HUES48 (cell line): ENCODE measurements at regions not wholly inside any gene's neighbourhood (a gene's known extent, or its start where the extent isn't known, plus 50 kb on each side); places are given as distances from the start of the nearest gene placed in this dataset.

Experiments
- H3K27ac ChIP-seq: one replicate; pipeline ENCODE4 v1.7.0; 2013; ENCODE audit warnings: low read depth, low read length, inconsistent platforms
- H3K27me3 ChIP-seq: 2 replicates; pipeline ENCODE4 v1.6.1; 2013; ENCODE audit warnings: mild to moderate bottlenecking, low read length; ENCODE audit not compliant: control insufficient read depth, insufficient read depth
- H3K36me3 ChIP-seq: 2 replicates; pipeline ENCODE4 v1.6.1; 2013; ENCODE audit warnings: low read length; ENCODE audit not compliant: control insufficient read depth, insufficient read depth
- H3K4me1 ChIP-seq: 2 replicates; pipeline ENCODE4 v1.6.1; 2013; ENCODE audit warnings: mild to moderate bottlenecking, low read length; ENCODE audit not compliant: control insufficient read depth, insufficient read depth
- H3K4me3 ChIP-seq: 2 replicates; pipeline ENCODE4 v1.5.1; 2013; ENCODE audit warnings: mild to moderate bottlenecking, low read depth, low read length
- H3K9ac ChIP-seq: 2 replicates; pipeline ENCODE4 v1.6.1; 2013; ENCODE audit warnings: mild to moderate bottlenecking, low read depth, low read length, moderate library complexity
- H3K9me3 ChIP-seq: 2 replicates; pipeline ENCODE4 v1.6.1; 2013; ENCODE audit warnings: low read length; ENCODE audit not compliant: control insufficient read depth, insufficient read depth

- no peak overlapping the region for H3K9ac ChIP-seq
- no peaks in the 10 kb centered on the region for H3K4me1 ChIP-seq
- H3K27ac ChIP-seq, result no peak overlapping the region
- no peaks in the 10 kb centered on the region for H3K9me3 ChIP-seq
- H3K27me3 ChIP-seq, result no peaks in the 10 kb centered on the region
- H3K4me3 ChIP-seq, result no peak overlapping the region
- no peaks in the 10 kb centered on the region for H3K36me3 ChIP-seq
Observed at GRCh38 chr10:128950159-128950915, 516.7 kb upstream of the MGMT start.

DNA sequence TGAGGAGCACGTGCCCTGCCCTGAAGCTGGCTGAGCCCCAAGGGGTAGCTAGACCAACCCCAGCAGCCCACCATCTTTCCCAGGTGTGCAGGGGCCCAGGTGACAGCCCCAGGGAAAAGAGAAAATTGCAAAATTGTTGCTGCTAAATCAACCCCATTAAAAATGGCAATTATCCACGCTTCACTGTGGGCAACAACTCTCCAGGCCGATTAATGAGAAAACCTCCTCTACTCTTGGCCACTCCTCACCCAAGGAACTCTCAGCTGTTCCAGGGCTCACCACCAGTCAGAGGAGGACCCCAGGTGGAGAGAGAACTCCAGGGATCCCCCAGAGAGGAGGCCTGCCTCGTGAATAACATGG, 516.1 kb upstream of the MGMT start:
- Histone ChIP-seq H3K36me3 (no peaks in the 10 kb centered on the region), H3K4me1 (no peaks in the 10 kb centered on the region), H3K27me3 (no peaks in the 10 kb centered on the region), H3K4me3 (no peak overlapping the region), H3K27ac (no peak overlapping the region), H3K9ac (no peak overlapping the region), H3K9me3 (no peaks in the 10 kb centered on the region)

DNA sequence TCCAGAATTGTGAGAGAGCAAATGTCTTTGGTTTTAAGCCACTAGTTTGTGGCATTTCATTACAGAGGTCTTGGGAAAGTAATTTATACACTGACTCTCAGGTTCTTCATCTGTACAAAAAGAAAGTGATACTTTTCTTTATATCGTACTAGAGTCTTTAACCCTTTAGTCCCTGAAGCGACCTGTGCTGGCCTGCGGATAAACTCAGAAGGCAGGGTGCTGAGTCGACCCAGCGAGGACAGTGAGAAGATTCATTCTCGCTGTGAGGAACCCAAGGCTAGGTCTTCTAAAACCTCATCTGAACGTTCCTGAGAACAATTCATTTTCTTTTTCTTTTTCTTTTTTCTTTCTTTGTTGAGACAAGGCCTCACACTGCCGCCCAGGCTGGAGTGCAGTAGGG, 514.2 kb upstream of the MGMT start:
- Histone ChIP-seq H3K27ac (no peak overlapping the region), H3K27me3 (no peaks in the 10 kb centered on the region), H3K9ac (no peak overlapping the region), H3K36me3 (no peaks in the 10 kb centered on the region), H3K4me1 (no peaks in the 10 kb centered on the region), H3K4me3 (no peak overlapping the region), H3K9me3 (no peaks in the 10 kb centered on the region)

- Histone ChIP-seq H3K4me3 (no peak overlapping the region), H3K36me3 (no peaks in the 10 kb centered on the region), H3K9me3 (no peaks in the 10 kb centered on the region), H3K4me1 (no peaks in the 10 kb centered on the region), H3K9ac (no peak overlapping the region), H3K27ac (no peak overlapping the region), H3K27me3 (no peaks in the 10 kb centered on the region)
Observed at GRCh38 chr10:128956149-128956548, 510.9 kb upstream of the MGMT start.

DNA sequence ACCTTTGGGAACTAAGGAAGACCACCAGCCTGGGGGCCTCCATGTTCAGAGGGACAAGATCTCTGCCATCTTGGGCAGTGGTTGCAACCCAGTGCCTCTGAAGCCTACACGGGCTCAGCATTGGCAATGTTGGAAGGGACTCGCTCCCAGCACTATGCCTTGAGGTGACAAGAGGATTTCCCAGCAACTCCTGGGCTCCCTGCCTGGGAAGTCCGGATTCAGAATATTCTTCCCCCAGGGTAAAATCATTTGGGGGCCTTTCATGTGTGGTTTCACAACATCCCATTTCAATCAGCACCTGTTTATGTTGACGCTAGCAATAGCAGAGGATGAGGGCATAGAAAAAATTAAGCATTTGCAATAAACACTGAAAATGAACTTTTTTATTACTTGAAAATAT, 509.8 kb upstream of the MGMT start:
- Histone ChIP-seq H3K4me3 (no peak overlapping the region), H3K27me3 (no peaks in the 10 kb centered on the region), H3K27ac (no peak overlapping the region), H3K9me3 (no peaks in the 10 kb centered on the region), H3K4me1 (no peaks in the 10 kb centered on the region), H3K9ac (no peak overlapping the region), H3K36me3 (no peaks in the 10 kb centered on the region)

GRCh38 chr10:128958834-128959690, 508.0 kb upstream of the MGMT start:
- Histone ChIP-seq H3K27ac (no peak overlapping the region), H3K4me3 (no peak overlapping the region), H3K27me3 (no peaks in the 10 kb centered on the region), H3K4me1 (no peaks in the 10 kb centered on the region), H3K36me3 (no peaks in the 10 kb centered on the region), H3K9ac (no peak overlapping the region), H3K9me3 (no peaks in the 10 kb centered on the region)

- no peaks in the 10 kb centered on the region for H3K36me3 ChIP-seq
- no peak overlapping the region for H3K27ac ChIP-seq
- no peaks in the 10 kb centered on the region for H3K4me1 ChIP-seq
- H3K9ac ChIP-seq, result no peak overlapping the region
- H3K4me3 ChIP-seq, result no peak overlapping the region
- no peaks in the 10 kb centered on the region for H3K9me3 ChIP-seq
- no peaks in the 10 kb centered on the region for H3K27me3 ChIP-seq
Observed at GRCh38 chr10:128959746-128960145, 507.3 kb upstream of the MGMT start.

DNA sequence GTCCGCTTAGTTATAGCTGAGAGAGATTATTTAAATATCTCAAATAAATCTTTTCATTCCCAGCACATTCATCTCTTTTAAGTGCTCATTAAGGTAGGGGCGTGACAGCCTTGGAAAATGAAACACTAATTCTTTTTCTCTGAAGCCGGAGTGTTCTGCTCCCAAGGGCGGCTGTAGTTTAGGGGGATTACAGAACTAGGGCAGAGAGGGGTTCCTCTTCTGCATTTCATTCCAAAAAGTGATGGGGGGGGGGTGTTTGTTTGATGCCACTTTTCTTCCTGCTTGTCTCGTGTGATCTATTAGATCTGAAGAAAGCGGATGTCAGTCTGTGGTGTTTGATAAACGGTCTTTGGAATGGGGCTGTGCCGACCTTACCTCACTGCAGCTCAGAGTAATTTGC, 506.5 kb upstream of the MGMT start:
- Histone ChIP-seq H3K4me1 (no peaks in the 10 kb centered on the region), H3K36me3 (no peaks in the 10 kb centered on the region), H3K9ac (no peak overlapping the region), H3K4me3 (no peak overlapping the region), H3K9me3 (no peaks in the 10 kb centered on the region), H3K27ac (no peak overlapping the region), H3K27me3 (no peaks in the 10 kb centered on the region)

DNA sequence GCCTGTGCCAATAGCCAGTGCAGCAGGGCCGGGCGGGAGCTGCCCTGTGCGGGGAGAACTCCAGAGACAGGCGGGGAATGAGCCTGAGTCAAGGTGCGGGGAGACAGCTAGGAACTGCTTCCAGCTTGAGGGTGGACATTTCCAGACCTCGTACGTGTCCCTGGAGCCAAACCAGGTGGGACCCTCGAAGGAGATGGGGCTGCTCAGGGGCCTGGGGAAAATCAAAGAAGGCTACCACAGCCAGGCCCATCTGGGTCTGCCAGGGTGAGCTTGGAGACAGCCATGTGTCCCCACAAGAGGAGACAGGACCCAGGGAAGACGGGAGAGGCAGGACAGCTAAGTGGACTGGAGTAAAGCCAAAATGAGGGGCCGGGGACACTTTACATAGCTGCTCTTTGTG, 504.9 kb upstream of the MGMT start:
- no peaks in the 10 kb centered on the region for H3K4me1 ChIP-seq
- no peak overlapping the region for H3K9ac ChIP-seq
- no peak overlapping the region for H3K4me3 ChIP-seq
- no peak overlapping the region for H3K27ac ChIP-seq
- no peaks in the 10 kb centered on the region for H3K9me3 ChIP-seq
- no peaks in the 10 kb centered on the region for H3K27me3 ChIP-seq
- H3K36me3 ChIP-seq, result no peaks in the 10 kb centered on the region

DNA sequence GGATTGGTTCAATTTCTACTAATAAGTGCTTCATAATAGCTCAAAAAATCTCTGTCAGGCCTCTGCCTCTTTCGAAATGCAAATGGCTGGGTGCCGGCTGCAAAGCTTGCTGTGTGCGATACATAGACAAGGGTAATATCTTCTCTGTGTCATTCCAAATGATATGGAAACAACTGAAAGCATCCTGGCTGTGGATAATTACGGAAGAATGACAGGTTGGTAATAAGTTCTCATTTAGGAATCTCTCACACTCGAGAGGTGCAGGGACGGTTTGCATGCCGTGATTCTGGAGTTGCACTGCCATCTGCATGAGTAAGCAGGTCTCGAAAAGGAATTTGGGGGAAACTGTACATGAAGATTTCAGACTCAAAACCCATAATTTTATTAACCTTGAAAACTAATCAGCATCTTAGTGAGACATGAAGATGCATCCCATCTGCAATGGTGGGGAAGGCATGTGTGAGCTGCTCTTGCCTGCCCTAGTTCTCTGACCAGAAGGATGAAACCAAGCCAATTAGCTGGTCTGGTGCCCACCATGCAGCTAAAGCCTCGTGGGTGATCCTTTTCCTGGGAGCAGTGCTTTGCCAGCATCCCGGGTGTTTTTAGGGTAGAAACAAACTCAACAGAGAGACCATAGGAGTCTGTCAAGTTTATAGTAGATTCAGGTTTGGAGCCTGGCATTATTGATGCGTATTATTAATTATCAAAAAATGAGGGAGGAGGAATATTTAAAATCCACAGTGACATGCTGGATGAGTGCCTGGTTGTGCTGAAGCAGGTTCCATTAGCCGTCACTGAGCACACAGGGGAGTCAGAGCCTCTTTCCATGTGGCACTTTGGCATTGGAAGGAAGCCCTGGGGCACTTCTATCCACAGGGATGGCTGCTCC, 503.6 kb upstream of the MGMT start:
- Histone ChIP-seq H3K36me3 (no peaks in the 10 kb centered on the region), H3K27me3 (no peaks in the 10 kb centered on the region), H3K9me3 (no peaks in the 10 kb centered on the region), H3K4me1 (no peaks in the 10 kb centered on the region), H3K4me3 (no peak overlapping the region), H3K27ac (no peak overlapping the region), H3K9ac (no peak overlapping the region)

- Histone ChIP-seq H3K27me3 (no peaks in the 10 kb centered on the region), H3K9me3 (no peaks in the 10 kb centered on the region), H3K9ac (no peak overlapping the region), H3K27ac (no peak overlapping the region), H3K36me3 (no peaks in the 10 kb centered on the region), H3K4me1 (no peaks in the 10 kb centered on the region), H3K4me3 (no peak overlapping the region)
Observed at GRCh38 chr10:128964100-128964403, 503.0 kb upstream of the MGMT start.
